RWPE2 (cell line): ENCODE measurements at regions not wholly inside any gene's neighbourhood (a gene's known extent, or its start where the extent isn't known, plus 50 kb on each side); places are given as distances from the start of the nearest gene placed in this dataset.

ENCODE experiments used
- ATAC-seq: fragments of 200-7000 bp; cut with Tn5 transposase; 3 replicates; pipeline ENCODE4 v1.9.1; 2021; ENCODE audit warnings: low read depth
- DNase-seq: peaks from one replicate; pipeline ENCODE4 v3.0.0-alpha.2; 2020; ENCODE audit warnings: low spot score
- H3K27ac ChIP-seq: fragments of 450-650 bp; 2 replicates; pipeline ENCODE4 v1.5.1; 2017; ENCODE audit warnings: mild to moderate bottlenecking; ENCODE audit not compliant: poor library complexity, severe bottlenecking
- H3K27me3 ChIP-seq: fragments of 250-450 bp; sonication (Bioruptor Pico); 2 replicates; pipeline ENCODE4 v1.5.1; 2021; ENCODE audit warnings: mild to moderate bottlenecking, moderate library complexity; ENCODE audit not compliant: insufficient read depth, poor library complexity, severe bottlenecking
- H3K36me3 ChIP-seq: fragments of 250-450 bp; sonication (Bioruptor Pico); 2 replicates; pipeline ENCODE4 v1.5.1; 2020; ENCODE audit warnings: low read depth, mild to moderate bottlenecking, moderate library complexity
- H3K4me1 ChIP-seq: fragments of 250-450 bp; sonication (Bioruptor Pico); 2 replicates; pipeline ENCODE4 v1.5.1; 2021; ENCODE audit warnings: mild to moderate bottlenecking, moderate library complexity; ENCODE audit not compliant: insufficient read depth, poor library complexity, severe bottlenecking
- H3K4me3 ChIP-seq: fragments of 250-450 bp; sonication (Bioruptor Pico); 2 replicates; pipeline ENCODE4 v1.5.1; 2021; ENCODE audit warnings: mild to moderate bottlenecking, moderate library complexity; ENCODE audit not compliant: severe bottlenecking
- H3K9me3 ChIP-seq: fragments of 250-450 bp; sonication (Bioruptor Pico); 2 replicates; pipeline ENCODE4 v1.5.1; 2021; ENCODE audit warnings: mild to moderate bottlenecking, moderate library complexity; ENCODE audit not compliant: severe bottlenecking
- CTCF ChIP-seq: fragments of 450-650 bp; IDR thresholded peaks from one replicate; pipeline ENCODE4 v1.5.1; 2017; ENCODE audit warnings: mild to moderate bottlenecking, moderate library complexity; ENCODE audit not compliant: poor library complexity, severe bottlenecking

GRCh38 chr7:136167991-136168390 is 190.8 kb upstream of the MTPN start:
- DNase-seq (no peak), ATAC-seq (no peak)
- H3K27me3 ChIP-seq: no peaks in the 10 kb centered on the region

GRCh38 chr7:136166521-136166920 is 189.4 kb upstream of the MTPN start:
- DNase-seq: no peak

More at GRCh38 chr7:136167991-136168390, 190.8 kb upstream of the MTPN start:
- Histone ChIP-seq H3K9me3 (no peaks in the 10 kb centered on the region), H3K4me1 (no peaks in the 10 kb centered on the region), H3K4me3 (no peak overlapping the region), H3K27ac (no peak overlapping the region), H3K36me3 (no peaks in the 10 kb centered on the region)
- no peak for TF ChIP-seq CTCF

GRCh38 chr7:136163340-136163801 is 186.2 kb upstream of the MTPN start:
- TF ChIP-seq CTCF: no peak

More at GRCh38 chr7:136166521-136166920, 189.4 kb upstream of the MTPN start:
- no peak for ATAC-seq
- Histone ChIP-seq H3K36me3 (no peaks in the 10 kb centered on the region), H3K27me3 (no peaks in the 10 kb centered on the region), H3K27ac (no peak overlapping the region), H3K4me1 (no peaks in the 10 kb centered on the region), H3K9me3 (no peaks in the 10 kb centered on the region), H3K4me3 (no peak overlapping the region)
- TF ChIP-seq CTCF: no peak

GRCh38 chr7:136150311-136150710 is 173.2 kb upstream of the MTPN start:
- Histone ChIP-seq H3K27ac (no peak overlapping the region), H3K9me3 (no peaks in the 10 kb centered on the region), H3K4me1 (no peaks in the 10 kb centered on the region), H3K36me3 (no peaks in the 10 kb centered on the region), H3K27me3 (no peaks in the 10 kb centered on the region), H3K4me3 (no peak overlapping the region)
- ATAC-seq (no peak), DNase-seq (no peak)
- no peak for TF ChIP-seq CTCF

More at GRCh38 chr7:136163340-136163801, 186.2 kb upstream of the MTPN start:
- Histone ChIP-seq H3K4me1 (no peaks in the 10 kb centered on the region), H3K36me3 (no peaks in the 10 kb centered on the region), H3K27me3 (no peaks in the 10 kb centered on the region), H3K27ac (no peak overlapping the region), H3K9me3 (no peaks in the 10 kb centered on the region), H3K4me3 (no peak overlapping the region)
- ATAC-seq (no peak), DNase-seq (no peak)

- no peak overlapping the region for H3K4me3 ChIP-seq
- DNase-seq: no peak
- no peak for TF ChIP-seq CTCF
Measured at GRCh38 chr7:136148920-136149319, 171.8 kb upstream of the MTPN start.

More at GRCh38 chr7:136148920-136149319, 171.8 kb upstream of the MTPN start:
- Histone ChIP-seq H3K4me1 (no peaks in the 10 kb centered on the region), H3K27ac (no peak overlapping the region), H3K36me3 (no peaks in the 10 kb centered on the region), H3K9me3 (no peaks in the 10 kb centered on the region), H3K27me3 (no peaks in the 10 kb centered on the region)
- ATAC-seq: no peak
